ENCODE measurements at regions not wholly inside any gene's neighbourhood (a gene's known extent, or its start where the extent isn't known, plus 50 kb on each side); places are given as distances from the start of the nearest gene placed in this dataset.
"Not testable (repeated sequence)": the region's sequence is repeated elsewhere in the genome, so short reads cannot be mapped to it uniquely, and the experiment has no call there.

GRCh38 chr9:108803428-108804065 lies 52.2 kb downstream of the ACTL7B start:
- DNase-seq, result no peak

DNA sequence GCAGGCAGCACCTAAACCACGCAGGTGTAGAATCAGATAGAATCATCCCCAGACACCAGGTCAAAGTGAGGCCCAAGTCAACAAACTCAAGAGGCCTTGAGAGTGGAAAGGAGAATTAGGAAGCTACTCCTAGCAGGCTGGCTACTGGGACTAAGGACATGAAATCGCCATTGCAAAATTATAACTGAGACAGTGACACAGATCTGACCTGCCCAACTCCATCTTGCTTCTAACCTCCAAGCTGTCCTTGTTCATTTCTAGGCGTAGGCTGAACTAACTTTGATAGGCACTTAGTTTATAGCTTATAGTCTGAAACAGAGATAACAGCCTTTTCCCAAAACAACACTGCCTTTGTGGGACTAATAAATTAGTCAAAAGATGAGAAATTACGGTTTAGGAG lies 52.8 kb downstream of the ACTL7B start:
- no peak for DNase-seq

- no peak for DNase-seq
Observed at GRCh38 chr9:108801949-108802348, 53.8 kb downstream of the ACTL7B start.

GRCh38 chr9:108800632-108801099 lies 55.1 kb downstream of the ACTL7B start:
- DNase-seq, result no peak

DNA sequence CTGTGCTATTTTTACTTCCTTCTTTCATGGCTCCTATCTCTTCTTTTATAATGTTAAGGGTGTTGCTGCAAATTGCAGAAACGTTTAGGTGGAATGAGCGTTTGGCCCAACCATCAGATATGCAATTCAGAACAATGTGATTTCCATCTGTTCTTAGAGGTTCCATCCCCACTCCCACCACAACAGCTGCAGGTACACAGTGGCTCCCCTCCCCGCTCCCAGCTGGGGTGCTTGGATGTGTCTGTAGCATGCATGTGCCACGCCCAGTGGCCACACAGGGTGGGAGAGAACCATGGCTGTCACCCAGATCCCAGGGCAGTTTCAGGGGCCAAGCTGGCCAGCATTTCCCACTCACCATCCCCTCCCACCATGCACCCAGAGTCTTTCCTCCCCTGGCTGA lies 62.2 kb downstream of the ACTL7B start:
- DNase-seq, result no peak

DNA sequence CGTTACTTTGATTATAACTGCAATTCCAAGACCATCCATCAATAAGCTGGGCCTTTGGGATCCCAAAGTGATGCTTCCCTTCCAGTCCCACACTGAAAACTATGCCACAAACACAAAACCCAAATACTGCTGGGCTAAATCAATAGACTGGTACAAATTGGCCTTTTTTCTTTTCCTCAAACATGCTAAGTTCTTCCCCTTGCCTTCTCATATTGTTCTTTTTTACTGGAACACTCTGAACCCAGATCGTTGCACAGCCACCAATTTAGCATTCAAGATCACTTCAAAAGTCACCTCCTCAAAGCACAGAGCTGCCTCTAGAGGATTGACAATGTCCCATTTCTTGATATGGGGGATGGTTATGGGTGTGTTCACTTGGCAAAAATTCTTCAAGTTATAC lies 66.0 kb downstream of the ACTL7B start:
- no peak for DNase-seq

GRCh38 chr9:108787690-108788048 lies 68.1 kb downstream of the ACTL7B start:
- DNase-seq, result no peak

DNA sequence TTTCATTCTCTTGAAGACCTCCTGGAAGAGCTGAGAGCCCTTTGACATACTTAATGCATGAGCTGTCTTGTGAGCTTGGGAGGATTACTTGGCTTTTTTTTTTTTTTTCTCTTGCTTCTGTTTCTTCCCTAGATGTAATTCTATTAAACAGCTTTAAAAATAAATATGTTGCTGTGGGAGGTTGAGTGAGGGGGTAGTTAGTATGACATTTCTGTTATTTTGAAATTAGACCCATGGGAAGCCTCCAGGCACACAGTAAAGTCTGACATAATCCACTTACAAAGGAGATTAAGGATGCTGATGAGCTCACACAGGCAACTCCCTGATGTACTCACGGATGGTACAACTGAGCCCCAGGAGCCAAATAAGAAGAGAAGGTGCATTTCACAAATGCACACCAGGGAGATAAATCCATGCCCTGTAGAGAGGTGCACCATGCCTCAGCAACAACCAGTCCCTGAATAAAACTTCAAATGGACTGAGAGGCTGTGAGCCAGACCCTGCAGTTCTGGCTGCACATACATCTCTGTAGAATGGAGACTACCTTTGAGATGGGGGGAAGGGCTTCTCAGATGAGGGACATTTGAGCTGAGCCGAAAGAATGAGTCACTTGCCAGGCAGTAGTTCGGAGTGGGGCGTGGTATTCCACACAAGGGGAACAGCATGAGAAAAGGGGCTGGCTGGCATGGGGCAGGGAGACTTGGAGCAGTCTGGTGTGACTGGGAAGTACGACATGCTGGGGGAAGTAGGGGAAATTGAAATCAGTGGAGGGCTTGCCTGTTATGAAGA lies 68.7 kb downstream of the ACTL7B start:
- no peak for DNase-seq

DNA sequence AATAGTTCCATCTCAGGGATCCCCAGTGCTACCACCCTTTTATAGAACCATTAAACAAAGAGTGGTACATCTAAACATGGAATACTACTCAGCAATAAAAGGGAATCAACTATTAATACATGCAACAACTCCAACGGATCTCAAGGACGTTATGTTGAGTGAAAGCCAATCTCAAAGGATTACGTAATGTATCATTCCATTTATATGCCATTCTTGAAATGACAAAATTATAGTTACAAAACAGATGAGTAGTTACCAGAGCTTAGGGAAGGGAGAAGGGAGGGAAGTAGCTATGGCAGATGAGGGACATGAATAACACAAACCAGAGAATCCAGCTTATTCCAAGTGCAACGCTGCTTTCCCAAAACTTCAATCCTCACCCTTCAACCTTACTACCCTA lies 69.5 kb downstream of the ACTL7B start:
- no peak for DNase-seq

DNA sequence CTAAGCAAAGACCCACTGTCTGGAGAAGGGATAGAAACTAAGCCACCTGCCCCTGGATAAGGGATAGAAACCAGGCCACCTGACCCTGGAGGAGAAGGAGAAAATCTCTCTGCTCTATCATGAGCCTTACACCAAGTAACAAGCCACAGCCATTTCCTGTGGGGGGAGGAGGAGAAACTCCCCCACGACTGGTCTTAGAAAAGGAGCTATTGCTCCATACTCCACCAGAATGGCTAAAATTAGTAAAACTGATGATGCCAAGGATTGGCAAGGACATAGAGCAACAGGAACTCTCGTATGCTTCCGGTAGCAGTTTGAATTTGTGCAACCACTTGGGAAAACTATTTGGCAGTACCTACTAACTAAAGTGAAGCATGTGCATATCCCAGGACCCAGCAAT lies 70.8 kb downstream of the ACTL7B start:
- no peak for DNase-seq

DNA sequence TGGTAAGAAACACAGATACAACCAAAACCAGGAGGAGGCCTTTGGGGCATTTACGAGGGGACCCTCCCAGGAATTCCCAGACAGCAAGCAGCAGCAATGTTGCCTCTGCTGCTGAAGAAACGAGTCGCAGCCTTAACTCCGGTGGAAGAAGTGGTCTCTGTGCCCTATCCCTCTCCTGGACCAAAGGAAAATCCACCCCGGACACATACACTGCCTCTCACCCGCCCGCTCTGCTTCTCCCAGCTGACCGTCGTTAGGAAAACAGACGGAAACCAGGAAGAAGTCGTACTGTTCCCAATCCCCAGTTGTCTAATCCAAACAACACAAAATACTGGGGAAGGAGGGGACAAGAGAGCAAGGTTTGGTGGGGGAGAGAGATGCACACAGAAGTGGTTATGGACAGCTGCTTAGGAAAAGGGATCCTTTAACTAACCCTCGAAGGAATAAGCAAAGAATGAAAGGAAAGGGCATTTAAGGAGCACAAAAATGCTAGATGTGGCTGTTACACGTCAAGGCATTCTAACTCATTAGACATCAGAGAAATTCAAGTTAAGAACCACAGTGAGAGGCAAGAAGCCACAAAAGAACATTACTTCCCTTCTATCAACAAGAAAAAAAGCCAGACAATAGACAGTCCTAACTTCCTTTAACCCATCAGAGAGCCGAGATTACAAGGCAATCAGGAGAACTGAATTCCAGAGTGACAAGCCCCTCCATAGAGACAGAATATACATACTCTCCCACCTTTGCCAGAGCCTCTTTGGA lies 71.9 kb downstream of the ACTL7B start:
- no peak for DNase-seq

- DNase-seq, result no peak
Observed at GRCh38 chr9:108783326-108783725, 72.5 kb downstream of the ACTL7B start.

- DNase-seq, result no peak
Observed at GRCh38 chr9:108780942-108781734, 74.6 kb downstream of the ACTL7B start.

DNA sequence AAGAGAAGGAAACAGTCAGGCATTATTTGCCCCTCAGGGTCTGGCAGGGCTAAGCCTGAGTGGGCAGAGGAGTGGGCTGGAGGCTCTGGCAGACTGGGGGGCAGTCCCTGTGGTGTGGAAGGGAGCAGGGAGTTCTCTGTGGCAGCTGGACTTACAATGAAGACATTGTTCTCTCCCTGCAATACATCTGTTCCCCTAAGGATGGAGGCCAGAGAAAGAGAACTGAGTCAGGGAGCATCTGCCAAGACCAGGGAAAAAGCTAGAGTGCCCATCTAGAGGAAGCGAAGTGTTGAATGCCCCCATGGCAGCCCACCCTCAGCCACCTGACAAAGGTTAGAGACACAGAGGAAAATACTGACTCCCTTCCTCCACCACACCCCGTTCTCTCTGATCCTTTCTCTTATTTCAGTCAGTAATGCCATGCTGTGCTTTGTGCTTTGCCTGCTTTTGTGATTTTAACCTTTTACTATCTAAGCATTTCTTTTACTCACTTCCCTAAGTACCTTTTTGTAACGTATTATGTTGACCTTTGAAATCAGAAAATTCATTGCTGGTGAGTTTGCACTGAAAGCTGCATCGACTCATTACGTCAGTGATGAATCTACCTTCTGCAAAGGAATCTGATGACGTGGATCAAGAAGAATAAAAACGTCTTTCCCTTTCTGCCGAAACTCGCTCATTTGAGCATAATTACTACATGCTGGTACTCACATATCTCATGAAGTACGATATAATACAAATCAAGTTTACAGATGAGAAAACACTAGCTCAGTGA lies 76.0 kb downstream of the ACTL7B start:
- no peak for DNase-seq

DNA sequence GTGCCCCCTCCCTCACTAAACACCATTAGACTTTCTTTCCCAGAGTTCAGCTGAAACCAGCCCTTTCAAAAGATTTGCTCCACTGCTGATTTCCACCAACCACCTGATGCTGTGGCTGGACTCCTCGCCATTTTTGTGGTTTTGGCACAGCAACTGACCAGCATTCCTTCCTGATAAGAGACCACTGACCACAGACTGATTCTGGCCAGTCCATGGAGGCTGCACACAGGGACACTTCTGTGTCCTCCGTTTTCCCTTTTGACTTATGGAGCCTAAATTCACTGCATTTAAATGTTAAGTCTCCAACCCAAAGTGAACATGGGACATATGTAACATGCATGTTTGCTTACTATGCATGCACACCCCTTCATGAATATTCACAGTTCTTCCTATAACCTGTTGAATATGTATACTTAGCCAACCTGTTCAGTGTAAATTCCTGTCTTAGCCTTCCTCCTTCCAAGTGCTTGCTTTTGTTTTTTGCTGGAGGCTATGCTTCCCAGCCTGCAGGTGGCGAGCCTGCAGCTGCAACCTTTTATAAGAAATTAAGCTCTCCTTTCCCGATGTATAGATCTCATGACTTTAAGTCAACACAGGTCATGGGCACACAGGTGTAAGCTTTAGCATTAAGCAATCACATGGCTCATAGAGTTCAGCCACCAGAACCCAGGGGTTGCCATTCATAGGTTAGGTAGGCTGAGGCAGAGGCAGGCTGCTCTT lies 78.7 kb downstream of the ACTL7B start:
- DNase-seq, result no peak

- DNase-seq, result no peak
Observed at GRCh38 chr9:108775901-108776306, 79.9 kb downstream of the ACTL7B start.

DNA sequence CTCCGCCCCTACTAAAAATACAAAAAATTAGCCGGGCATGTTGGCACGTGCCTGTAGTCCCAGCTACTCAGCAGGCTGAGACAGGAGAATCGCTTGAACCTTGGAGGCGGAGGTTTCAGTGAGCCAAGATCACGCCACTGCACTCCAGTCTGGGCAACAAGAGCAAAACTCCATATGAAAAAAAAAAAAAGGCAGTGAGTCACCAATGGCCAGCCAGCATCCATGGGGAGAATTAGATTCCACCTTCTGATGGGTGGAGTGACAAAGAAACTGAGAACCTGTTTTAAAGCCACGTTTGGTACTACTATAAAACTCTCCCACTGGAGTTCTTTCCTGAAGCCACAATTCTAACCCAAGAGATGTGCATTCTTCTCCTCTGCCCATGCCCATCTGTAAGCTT lies 81.7 kb downstream of the ACTL7B start:
- DNase-seq, result not testable (repeated sequence)

DNA sequence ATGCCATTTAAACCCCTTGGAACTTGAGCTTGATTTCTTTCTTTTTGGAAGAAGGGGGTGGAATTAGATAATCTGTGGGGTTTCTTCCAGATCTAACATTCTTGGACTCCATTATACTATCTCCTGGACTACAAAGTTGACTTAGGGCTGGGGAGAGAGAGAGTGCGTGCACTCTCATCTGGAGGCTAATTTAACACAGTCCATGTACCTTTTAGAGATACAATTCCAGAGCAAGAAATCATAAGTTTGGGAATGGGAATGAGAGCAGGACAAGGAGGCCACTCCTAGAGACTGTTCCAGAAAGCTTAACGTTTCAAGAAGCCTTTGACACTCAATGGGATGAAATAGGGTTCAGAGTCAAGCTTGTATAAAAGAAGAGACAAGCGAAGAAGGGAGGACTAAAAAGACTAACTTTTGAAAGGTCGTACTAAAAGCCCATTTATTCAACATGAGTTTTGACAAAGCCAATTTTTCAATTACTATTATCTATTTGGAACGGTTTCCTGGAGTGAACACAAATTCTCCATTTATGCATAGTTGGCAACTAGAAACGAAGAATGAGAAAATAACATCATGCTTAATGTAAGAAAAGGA lies 83.4 kb downstream of the ACTL7B start:
- no peak for DNase-seq

DNA sequence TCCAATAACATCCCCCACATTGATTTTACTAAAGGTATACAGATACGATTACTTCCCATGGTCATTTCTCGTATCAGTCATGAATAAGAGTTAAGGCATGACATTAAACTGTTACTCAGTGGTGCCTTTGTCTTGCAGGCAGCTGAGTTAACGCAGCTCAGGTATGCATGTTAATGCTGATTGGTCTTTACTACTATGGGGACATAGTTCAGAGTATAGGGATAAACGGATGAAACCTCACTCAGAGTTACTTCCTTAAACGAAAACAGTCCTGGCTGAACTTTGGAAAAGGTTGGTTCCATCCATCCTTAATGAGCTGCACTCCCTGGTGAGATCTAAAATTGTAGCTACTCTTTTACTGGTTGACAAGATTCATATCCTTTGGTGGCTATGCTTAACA lies 87.0 kb downstream of the ACTL7B start:
- no peak for DNase-seq

- DNase-seq, result no peak
Observed at GRCh38 chr9:108766626-108767161, 89.1 kb downstream of the ACTL7B start.

GRCh38 chr9:108765265-108765664 lies 90.5 kb downstream of the ACTL7B start:
- DNase-seq, result no peak

All from activated CD4-positive, alpha-beta T cell treated with anti-CD3 and anti-CD28 coated beads, Interleukin-10, Interleukin-2, amounts not matched to agents 100 ng/mL and 50 ng/mL, durations not matched to agents 16 hours and 8 hours (primary cell).